Endodermal cell (in vitro differentiated cells): ENCODE measurements at regions not wholly inside any gene's neighbourhood (a gene's known extent, or its start where the extent isn't known, plus 50 kb on each side); places are given as distances from the start of the nearest gene placed in this dataset.

Source experiments
- DNase-seq: peaks from one replicate; pipeline ENCODE4 v3.0.0-alpha.2; 2017
- H3K27ac ChIP-seq: 2 replicates; pipeline ENCODE4 v1.5.1; 2013; ENCODE audit warnings: mild to moderate bottlenecking, low read depth, low read length, moderate library complexity
- H3K27me3 ChIP-seq: 2 replicates; pipeline ENCODE4 v1.6.1; 2013; ENCODE audit warnings: mild to moderate bottlenecking, low read length, moderate library complexity; ENCODE audit not compliant: insufficient read depth, control insufficient read depth, poor library complexity, severe bottlenecking
- H3K36me3 ChIP-seq: 2 replicates; pipeline ENCODE4 v1.7.0; 2013; ENCODE audit warnings: mild to moderate bottlenecking, low read length, moderate library complexity; ENCODE audit not compliant: control insufficient read depth, insufficient read depth
- H3K4me1 ChIP-seq: one replicate; pipeline ENCODE4 v1.7.0; 2013; ENCODE audit warnings: low read length; ENCODE audit not compliant: control insufficient read depth, insufficient read depth
- H3K4me3 ChIP-seq: 2 replicates; pipeline ENCODE4 v1.5.1; 2013; ENCODE audit warnings: mild to moderate bottlenecking, low read length, moderate library complexity
- H3K9ac ChIP-seq: 2 replicates; pipeline ENCODE4 v1.6.1; 2013; ENCODE audit warnings: mild to moderate bottlenecking, low read length, moderate library complexity; ENCODE audit not compliant: poor library complexity, severe bottlenecking; ENCODE audit errors: extremely low read depth
- H3K9me3 ChIP-seq: 2 replicates; pipeline ENCODE4 v1.6.1; 2013; ENCODE audit warnings: mild to moderate bottlenecking, low read length, moderate library complexity; ENCODE audit not compliant: control insufficient read depth
- H3K27ac Mint-ChIP-seq: 2 replicates; pipeline ENCODE4 v1.8.0; 2020; ENCODE audit warnings: mixed read lengths
- H3K27me3 Mint-ChIP-seq: 2 replicates; pipeline ENCODE4 v1.8.0; 2021; ENCODE audit warnings: mild to moderate bottlenecking, mixed read lengths; ENCODE audit not compliant: insufficient read depth
- H3K36me3 Mint-ChIP-seq: 2 replicates; pipeline ENCODE4 v1.8.0; 2020; ENCODE audit warnings: low read depth, mixed read lengths
- H3K4me1 Mint-ChIP-seq: 2 replicates; pipeline ENCODE4 v1.8.0; 2020; ENCODE audit warnings: mixed read lengths
- H3K4me3 Mint-ChIP-seq: 2 replicates; pipeline ENCODE4 v1.8.0; 2020; ENCODE audit warnings: mild to moderate bottlenecking, moderate library complexity, mixed read lengths
- H3K9me3 Mint-ChIP-seq: 2 replicates; pipeline ENCODE4 v1.8.0; 2020; ENCODE audit warnings: mild to moderate bottlenecking, mixed read lengths
- WGBS, 2 experiments: methylation state at CpG; one replicate each; pipeline versions ENCODE4 v1.1.5 to v1.1.7; 2013; ENCODE audit warnings: missing lambda C conversion rate in 2 of 2, mixed read lengths in 1 of 2; ENCODE audit not compliant: insufficient coverage in 1 of 2, insufficient read length in 1 of 2; 5-methylcytosine and 5-hydroxymethylcytosine counted together
- TF ChIP-seq, protein P1 (sequence below): fragments of 200-600 bp; sonication (generic); conservative IDR thresholded peaks from 2 replicates; pipeline ENCODE4 v1.5.0; 2021; ENCODE audit warnings: antibody characterized with exemption, mild to moderate bottlenecking

DNA sequence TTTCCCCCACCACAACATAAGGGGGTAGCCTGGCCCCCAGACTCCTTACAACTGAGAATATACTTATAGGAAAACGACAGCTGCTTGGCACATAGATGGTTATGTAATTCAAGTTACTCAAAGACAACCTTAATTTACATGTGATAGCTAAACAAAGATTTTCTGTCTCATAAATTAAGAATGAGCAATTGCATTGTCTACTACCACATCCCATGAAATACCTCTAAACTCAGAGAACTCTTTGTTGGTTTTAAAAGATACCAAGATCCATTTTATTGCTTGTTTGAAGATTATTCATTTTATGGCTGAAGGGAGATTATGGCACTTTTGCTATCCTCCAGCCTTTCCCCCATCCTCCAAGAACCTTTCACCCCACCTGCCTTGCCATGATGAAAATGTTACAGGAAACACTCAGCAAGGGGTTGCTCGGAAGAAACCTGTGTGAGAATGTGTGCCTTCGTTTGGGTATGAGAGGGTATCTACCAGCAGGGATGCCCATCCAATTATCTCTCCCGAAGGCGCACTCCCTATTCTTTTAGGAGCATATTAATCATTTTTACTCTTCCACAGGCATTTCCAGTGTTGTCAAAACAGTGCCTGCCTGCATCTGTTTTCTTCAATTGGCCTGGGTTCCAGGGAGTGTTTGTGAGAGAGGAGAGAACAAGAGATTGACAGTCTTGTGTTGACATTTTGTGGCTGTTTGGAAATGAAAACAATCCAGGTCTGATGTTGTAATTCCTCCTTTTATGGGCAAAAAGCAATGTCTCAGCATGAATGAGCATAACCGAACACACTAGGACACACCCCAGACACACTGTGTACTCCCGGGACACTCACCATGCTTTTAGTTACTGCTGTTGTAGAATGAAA is 208.0 kb upstream of the ANKRD55 start:
- TF ChIP-seq, protein P1, sequence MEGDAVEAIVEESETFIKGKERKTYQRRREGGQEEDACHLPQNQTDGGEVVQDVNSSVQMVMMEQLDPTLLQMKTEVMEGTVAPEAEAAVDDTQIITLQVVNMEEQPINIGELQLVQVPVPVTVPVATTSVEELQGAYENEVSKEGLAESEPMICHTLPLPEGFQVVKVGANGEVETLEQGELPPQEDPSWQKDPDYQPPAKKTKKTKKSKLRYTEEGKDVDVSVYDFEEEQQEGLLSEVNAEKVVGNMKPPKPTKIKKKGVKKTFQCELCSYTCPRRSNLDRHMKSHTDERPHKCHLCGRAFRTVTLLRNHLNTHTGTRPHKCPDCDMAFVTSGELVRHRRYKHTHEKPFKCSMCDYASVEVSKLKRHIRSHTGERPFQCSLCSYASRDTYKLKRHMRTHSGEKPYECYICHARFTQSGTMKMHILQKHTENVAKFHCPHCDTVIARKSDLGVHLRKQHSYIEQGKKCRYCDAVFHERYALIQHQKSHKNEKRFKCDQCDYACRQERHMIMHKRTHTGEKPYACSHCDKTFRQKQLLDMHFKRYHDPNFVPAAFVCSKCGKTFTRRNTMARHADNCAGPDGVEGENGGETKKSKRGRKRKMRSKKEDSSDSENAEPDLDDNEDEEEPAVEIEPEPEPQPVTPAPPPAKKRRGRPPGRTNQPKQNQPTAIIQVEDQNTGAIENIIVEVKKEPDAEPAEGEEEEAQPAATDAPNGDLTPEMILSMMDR = no peak
- Histone ChIP-seq H3K4me3 (no peak overlapping the region), H3K9ac (no peak overlapping the region), H3K36me3 (no peaks in the 10 kb centered on the region), H3K27ac (no peak overlapping the region), H3K27me3 (no peaks in the 10 kb centered on the region), H3K4me1 (no peaks in the 10 kb centered on the region), H3K9me3 (no peaks in the 10 kb centered on the region)
- Mint-ChIP-seq H3K27me3 (no peaks in the 10 kb centered on the region), H3K36me3 (no peaks in the 10 kb centered on the region), H3K4me1 (no peaks in the 10 kb centered on the region), H3K4me3 (no peak overlapping the region), H3K9me3 (no peaks in the 10 kb centered on the region), H3K27ac (no peak overlapping the region)
- no peak for DNase-seq
- WGBS, 2 experiments = 89% methylated on average over 6 of the region's 7 CpGs; no CpG with 5 or more reads in 1 of the 2 experiments

DNA sequence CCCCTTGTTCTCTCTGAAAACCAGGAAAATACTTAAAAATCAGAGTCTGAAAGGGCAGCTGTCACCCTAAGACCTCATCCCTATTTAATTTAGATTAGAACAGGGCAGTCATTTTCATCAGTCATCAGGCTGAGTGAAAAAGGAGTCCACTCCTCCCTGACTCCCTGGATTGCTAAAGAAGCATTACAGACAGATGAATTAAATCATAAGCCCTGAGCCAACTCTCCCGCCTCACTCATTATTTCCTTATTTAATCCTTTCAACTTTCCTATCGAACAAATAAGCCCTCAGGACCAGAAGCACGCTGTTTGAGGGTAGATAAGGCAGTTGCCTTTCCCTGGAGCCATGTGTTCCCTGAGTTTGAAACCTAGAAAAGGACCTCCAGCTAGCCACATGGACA is 201.9 kb upstream of the ANKRD55 start:
- no peak overlapping the region for H3K27ac ChIP-seq
- H3K4me3 Mint-ChIP-seq = no peak overlapping the region
- no peak for DNase-seq
- 88 to 100% methylated on average over 2 to 3 of the region's 3 CpGs for WGBS, 2 experiments
- no peaks in the 10 kb centered on the region for H3K36me3 Mint-ChIP-seq
- no peaks in the 10 kb centered on the region for H3K27me3 Mint-ChIP-seq
- no peaks in the 10 kb centered on the region for H3K27me3 ChIP-seq
- H3K36me3 ChIP-seq = no peaks in the 10 kb centered on the region
- no peak overlapping the region for H3K27ac Mint-ChIP-seq
- no peak overlapping the region for H3K9ac ChIP-seq
- no peaks in the 10 kb centered on the region for H3K9me3 ChIP-seq
- H3K4me3 ChIP-seq = no peak overlapping the region
- TF ChIP-seq, protein P1 = no peak
- H3K9me3 Mint-ChIP-seq = peaks cover 7% of the 10 kb centered on the region
- H3K4me1 ChIP-seq = no peaks in the 10 kb centered on the region
- no peaks in the 10 kb centered on the region for H3K4me1 Mint-ChIP-seq

DNA sequence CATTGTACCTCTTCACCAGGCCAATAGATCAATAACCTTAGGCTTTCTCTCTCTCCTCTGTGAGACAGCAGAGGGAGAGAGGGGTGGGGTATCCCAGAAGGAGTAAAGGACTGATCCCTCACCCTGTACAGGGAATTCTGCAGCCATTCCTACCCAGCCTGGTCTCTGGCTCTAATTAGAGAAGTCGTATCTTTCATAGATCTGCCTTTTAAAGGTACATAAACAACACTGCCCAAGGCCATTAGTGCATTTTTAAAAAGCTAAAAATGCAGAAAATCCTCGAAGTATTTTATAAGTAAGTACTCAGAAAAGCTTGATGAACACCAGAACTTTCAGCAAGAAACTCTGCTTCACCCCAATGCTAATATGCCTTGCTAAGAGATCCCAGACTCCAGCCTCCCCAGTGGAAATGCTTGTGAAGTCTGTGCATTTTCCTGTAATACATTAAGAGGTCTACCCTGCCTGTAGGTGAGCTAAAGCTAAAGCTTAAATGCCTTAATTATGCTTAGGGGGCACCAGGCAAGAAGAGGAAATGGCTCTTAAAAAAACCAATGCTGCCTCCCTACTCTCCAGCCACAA is 200.0 kb upstream of the ANKRD55 start:
- H3K9me3 ChIP-seq = no peaks in the 10 kb centered on the region
- Mint-ChIP-seq H3K27me3 (no peaks in the 10 kb centered on the region), H3K27ac (no peak overlapping the region), H3K9me3 (peaks cover 7% of the 10 kb centered on the region), H3K4me1 (no peaks in the 10 kb centered on the region), H3K36me3 (no peaks in the 10 kb centered on the region), H3K4me3 (no peak overlapping the region)
- no peak overlapping the region for H3K27ac ChIP-seq
- no peaks in the 10 kb centered on the region for H3K27me3 ChIP-seq
- no peak overlapping the region for H3K4me3 ChIP-seq
- H3K4me1 ChIP-seq = no peaks in the 10 kb centered on the region
- TF ChIP-seq, protein P1 = no peak
- H3K36me3 ChIP-seq = no peaks in the 10 kb centered on the region
- no peak for DNase-seq
- 82% methylated on average over 2 of the region's 2 CpGs; no CpG with 5 or more reads in 1 of the 2 experiments for WGBS, 2 experiments
- no peak overlapping the region for H3K9ac ChIP-seq
